Calu3 (cell line): ENCODE measurements at regions not wholly inside any gene's neighbourhood (a gene's known extent, or its start where the extent isn't known, plus 50 kb on each side); places are given as distances from the start of the nearest gene placed in this dataset.

Source experiments
- BruUV-seq: library from RNA; stranded (reverse); fragments of 400-500 nt; replicated peaks from 2 replicates; lab custom pipeline; 2021; lab: Mats Ljungman, UMichigan
- CTCF ChIA-PET: fragments of 300-600 bp; sonication (Branson Sonifier 250); formaldehyde crosslinking; loops from one replicate; lab custom pipeline; 2022; ENCODE audit warnings: antibody characterized with exemption; lab: Charles Lee
- DNase-seq: peaks from one replicate; pipeline ENCODE4 v3.0.0; 2022
- H3K27ac Mint-ChIP-seq: one replicate; pipeline ENCODE4 v1.8.0; 2022; ENCODE audit warnings: mixed read lengths; ENCODE audit not compliant: unreplicated experiment
- H3K27me3 Mint-ChIP-seq: one replicate; pipeline ENCODE4 v1.8.0; 2022; ENCODE audit warnings: mixed read lengths; ENCODE audit not compliant: unreplicated experiment
- H3K36me3 Mint-ChIP-seq: one replicate; pipeline ENCODE4 v1.8.0; 2022; ENCODE audit warnings: mild to moderate bottlenecking, moderate library complexity, mixed read lengths; ENCODE audit not compliant: insufficient read depth, unreplicated experiment
- H3K4me1 Mint-ChIP-seq: one replicate; pipeline ENCODE4 v1.8.0; 2022; ENCODE audit warnings: mild to moderate bottlenecking, low read depth, mixed read lengths; ENCODE audit not compliant: unreplicated experiment
- H3K4me3 Mint-ChIP-seq: one replicate; pipeline ENCODE4 v1.8.0; 2022; ENCODE audit warnings: mild to moderate bottlenecking, low read depth, moderate library complexity, mixed read lengths; ENCODE audit not compliant: unreplicated experiment
- H3K9me3 Mint-ChIP-seq: one replicate; pipeline ENCODE4 v1.8.0; 2022; ENCODE audit warnings: low read depth, mixed read lengths; ENCODE audit not compliant: unreplicated experiment
- CTCF ChIP-seq: fragments of 200-600 bp; IDR thresholded peaks from one replicate; pipeline ENCODE4 v1.8.0; 2022; ENCODE audit warnings: antibody characterized with exemption; ENCODE audit not compliant: unreplicated experiment
- intact Hi-C: fragments of 100-400 bp; cut with micrococcal nuclease; formaldehyde crosslinking; loops from one replicate; pipeline ENCODE4 v1.10.0; 2022; ENCODE audit not compliant: unreplicated experiment

GRCh38 chr6:44034391-44034861, 92.8 kb downstream of the MRPL14 start:
- intact Hi-C loops, result no loop called here
- CTCF ChIA-PET, result interaction anchor here (0.5 to 1.2 kb wide), 2 partner anchors 24 to 25 kb away, joined by 3 read pairs; no protein-coding TSS in a partner anchor
- no TSS peak for BruUV-seq
- Mint-ChIP-seq H3K4me1 (peaks cover 44% of the 10 kb centered on the region), H3K27me3 (no peaks in the 10 kb centered on the region), H3K36me3 (peaks cover 8% of the 10 kb centered on the region), H3K4me3 (peak overlapping the region; percentile 16), H3K9me3 (no peaks in the 10 kb centered on the region), H3K27ac (peak overlapping the region; percentile 86)
- peak; percentile 66 for DNase-seq
- TF ChIP-seq CTCF, result peak; percentile 26

GRCh38 chr6:44030812-44031454, 96.3 kb downstream of the MRPL14 start:
- DNase-seq, result no peak
- intact Hi-C loops, result no loop called here
- no peak for TF ChIP-seq CTCF
- BruUV-seq, result no TSS peak
- H3K4me1 Mint-ChIP-seq, result peaks cover 21% of the 10 kb centered on the region
- no peak overlapping the region for H3K27ac Mint-ChIP-seq
- H3K9me3 Mint-ChIP-seq, result no peaks in the 10 kb centered on the region
- H3K36me3 Mint-ChIP-seq, result peaks cover 8% of the 10 kb centered on the region
- CTCF ChIA-PET, result no interaction called here
- H3K27me3 Mint-ChIP-seq, result no peaks in the 10 kb centered on the region
- no peak overlapping the region for H3K4me3 Mint-ChIP-seq

GRCh38 chr6:44029444-44030185, 97.6 kb downstream of the MRPL14 start:
- DNase-seq, result no peak
- Mint-ChIP-seq H3K36me3 (peaks cover 5% of the 10 kb centered on the region), H3K9me3 (no peaks in the 10 kb centered on the region), H3K27ac (no peak overlapping the region), H3K4me3 (no peak overlapping the region), H3K4me1 (peaks cover 21% of the 10 kb centered on the region), H3K27me3 (no peaks in the 10 kb centered on the region)
- no TSS peak for BruUV-seq
- no peak for TF ChIP-seq CTCF
- intact Hi-C loops, result no loop called here
- CTCF ChIA-PET, result interaction anchor here (1.2 kb wide), 1 partner anchor 10 kb away, joined by 3 read pairs; no protein-coding TSS in a partner anchor

GRCh38 chr6:44028789-44029310, 98.4 kb downstream of the MRPL14 start:
- no peak overlapping the region for H3K27ac Mint-ChIP-seq
- no TSS peak for BruUV-seq
- intact Hi-C loops, result no loop called here

More at GRCh38 chr6:44028789-44029310, 98.4 kb downstream of the MRPL14 start:
- CTCF ChIA-PET, result interaction anchor here (0.7 to 1.2 kb wide), 3 partner anchors 9 to 30 kb away, joined by 3 read pairs; no protein-coding TSS in a partner anchor
- H3K36me3 Mint-ChIP-seq, result no peaks in the 10 kb centered on the region
- no peak for TF ChIP-seq CTCF
- no peaks in the 10 kb centered on the region for H3K9me3 Mint-ChIP-seq
- H3K4me3 Mint-ChIP-seq, result no peak overlapping the region
- H3K4me1 Mint-ChIP-seq, result peaks cover 14% of the 10 kb centered on the region
- no peaks in the 10 kb centered on the region for H3K27me3 Mint-ChIP-seq
- DNase-seq, result no peak
